IMR-90 (cell line): ENCODE measurements at regions not wholly inside any gene's neighbourhood (a gene's known extent, or its start where the extent isn't known, plus 50 kb on each side); places are given as distances from the start of the nearest gene placed in this dataset.

Source experiments
- CHD1 ChIP-seq: IDR thresholded peaks from 2 replicates; pipeline ENCODE4 v1.6.1; 2012; ENCODE audit warnings: low read depth, low read length, improper control_type of control experiment
- FOS ChIP-seq: fragments of 150-350 bp; IDR thresholded peaks from 2 replicates; pipeline ENCODE4 v1.6.1; 2016; ENCODE audit warnings: low read depth, low read length
- MAZ ChIP-seq: IDR thresholded peaks from 2 replicates; pipeline ENCODE4 v1.6.1; 2012; ENCODE audit warnings: low read depth, mild to moderate bottlenecking, low read length, improper control_type of control experiment, moderate library complexity, borderline replicate concordance
- NFE2L2 ChIP-seq: fragments of 150-350 bp; IDR thresholded peaks from 2 replicates; pipeline ENCODE4 v1.6.1; 2016; ENCODE audit warnings: low read depth, mild to moderate bottlenecking, low read length
- RCOR1 ChIP-seq: IDR thresholded peaks from 2 replicates; pipeline ENCODE4 v1.6.1; 2012; ENCODE audit warnings: mild to moderate bottlenecking, low read length, improper control_type of control experiment; ENCODE audit not compliant: insufficient replicate concordance
- TF ChIP-seq, protein P1 (sequence below): fragments of 150-350 bp; IDR thresholded peaks from 2 replicates; pipeline ENCODE4 v1.6.1; 2016; ENCODE audit warnings: low read depth, mild to moderate bottlenecking, low read length, moderate library complexity, borderline replicate concordance

DNA sequence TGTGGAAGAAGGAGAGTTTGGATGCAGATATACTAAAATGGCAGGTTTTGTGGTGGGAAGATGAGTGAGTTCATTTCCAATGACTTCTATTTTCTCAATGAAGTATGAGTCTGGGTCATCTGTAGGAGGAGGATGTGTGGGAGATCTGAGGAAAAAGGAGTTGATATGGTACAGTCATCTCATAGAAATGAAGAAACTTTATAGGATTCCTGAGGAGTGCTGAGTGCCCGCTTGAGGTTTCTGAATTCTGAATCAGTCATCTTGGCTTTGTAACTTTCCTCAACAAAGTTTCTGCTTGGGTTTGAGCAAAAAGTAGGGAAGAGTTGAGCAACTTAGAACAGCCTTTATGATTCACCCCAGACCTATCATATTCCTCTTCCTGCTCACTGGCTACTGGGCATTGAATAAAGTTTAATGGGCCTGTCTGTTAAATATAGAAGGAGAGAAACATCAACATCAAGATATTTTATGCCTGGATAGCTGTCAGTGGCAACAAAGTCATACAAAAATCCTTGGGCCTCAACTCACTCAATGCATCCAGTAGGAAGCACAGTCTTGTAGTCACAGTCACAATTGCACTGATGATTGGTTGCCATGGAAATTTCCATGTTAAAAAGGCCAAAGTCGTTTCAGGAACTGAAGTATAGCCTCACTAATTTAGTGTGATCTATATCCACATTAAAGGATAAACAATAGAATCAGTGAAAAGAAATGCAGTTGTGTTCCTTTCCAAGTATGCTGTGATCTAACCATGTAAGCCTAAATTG lies 284.7 kb downstream of the DUSP6 start (continued):
- TF ChIP-seq, protein P1, sequence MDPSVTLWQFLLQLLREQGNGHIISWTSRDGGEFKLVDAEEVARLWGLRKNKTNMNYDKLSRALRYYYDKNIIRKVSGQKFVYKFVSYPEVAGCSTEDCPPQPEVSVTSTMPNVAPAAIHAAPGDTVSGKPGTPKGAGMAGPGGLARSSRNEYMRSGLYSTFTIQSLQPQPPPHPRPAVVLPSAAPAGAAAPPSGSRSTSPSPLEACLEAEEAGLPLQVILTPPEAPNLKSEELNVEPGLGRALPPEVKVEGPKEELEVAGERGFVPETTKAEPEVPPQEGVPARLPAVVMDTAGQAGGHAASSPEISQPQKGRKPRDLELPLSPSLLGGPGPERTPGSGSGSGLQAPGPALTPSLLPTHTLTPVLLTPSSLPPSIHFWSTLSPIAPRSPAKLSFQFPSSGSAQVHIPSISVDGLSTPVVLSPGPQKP = no peak
- TF ChIP-seq FOS = peak; percentile 54
- TF ChIP-seq CHD1 = no peak
- no peak for TF ChIP-seq RCOR1
- no peak for TF ChIP-seq NFE2L2
- TF ChIP-seq MAZ = no peak
